ENCODE measurements at regions not wholly inside any gene's neighbourhood (a gene's known extent, or its start where the extent isn't known, plus 50 kb on each side); places are given as distances from the start of the nearest gene placed in this dataset.

DNA sequence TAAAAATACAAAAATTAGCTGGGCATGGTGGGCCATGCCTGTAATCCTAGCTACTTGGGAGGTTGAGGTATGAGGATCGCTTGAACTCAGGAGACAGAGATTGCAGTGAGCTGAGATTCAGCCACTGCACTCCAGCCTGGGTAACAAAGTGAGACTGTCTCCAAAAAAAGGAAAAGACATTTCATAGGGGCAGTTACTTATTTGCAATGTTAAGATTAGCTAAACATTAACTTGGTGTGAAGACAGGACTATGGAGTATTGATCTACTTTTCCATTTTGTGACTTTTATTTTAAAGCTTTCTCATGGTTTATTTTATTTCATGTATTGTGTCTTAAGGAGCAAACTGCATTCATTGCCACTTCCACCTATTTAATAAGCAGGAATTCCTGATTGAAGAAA, 153.0 kb downstream of the UTRN start:
- Mint-ChIP-seq H3K9me3 (peaks cover 35 to 36% of the 10 kb centered on the region in 2 experiments), H3K4me3 (no peak overlapping the region), H3K36me3 (ENCODE audit: insufficient read depth in 1 of 3, low read depth in 3 of 3) (peaks cover 65 to 84% (median 80%) of the 10 kb centered on the region in 3 experiments), H3K27ac (no peak overlapping the region), H3K4me1 (no peaks in the 10 kb centered on the region), H3K27me3 (ENCODE audit: low read depth) (no peaks in the 10 kb centered on the region; the same call in 1 of the 2 replicates)
- Histone ChIP-seq H3K56ac (ENCODE audit: insufficient read length, low read depth, low read length) (no peak overlapping the region), H3K14ac (ENCODE audit: insufficient read depth, low read length) (no peak overlapping the region), H2BK5ac (ENCODE audit: insufficient read length, low read length) (no peak overlapping the region), H3K4me1 (ENCODE audit: insufficient read depth, low read length) (no peaks in the 10 kb centered on the region), H2BK120ac (ENCODE audit: low read depth, low read length, poor library complexity, severe bottlenecking) (no peak overlapping the region), H2BK15ac (ENCODE audit: low read depth, low read length) (no peak overlapping the region), H3K9me3 (ENCODE audit: control insufficient read depth, low read depth, low read length) (peaks cover 31% of the 10 kb centered on the region), H3K23me2 (ENCODE audit: insufficient read length, low read depth, low read length, poor library complexity, severe bottlenecking) (no peaks in the 10 kb centered on the region), H3K9ac (ENCODE audit: extremely low read depth, insufficient read length, low read length) (no peak overlapping the region), H2BK20ac (ENCODE audit: low read depth, low read length, poor library complexity, severe bottlenecking) (no peak overlapping the region), H3K18ac (ENCODE audit: insufficient read length, low read depth, low read length) (no peak overlapping the region), H4K91ac (ENCODE audit: insufficient read length, low read depth, low read length) (no peak overlapping the region), H4K8ac (replicated peaks; ENCODE audit: insufficient read length, low read depth, low read length) (no peak overlapping the region), H4K20me1 (ENCODE audit: control insufficient read depth, insufficient read depth, insufficient read length) (no peaks in the 10 kb centered on the region), H3T11ph (ENCODE audit: low read length) (no peak overlapping the region), H3K4ac (ENCODE audit: low read depth, low read length) (no peak overlapping the region), H3K79me2 (ENCODE audit: insufficient read depth, low read length) (no peaks in the 10 kb centered on the region), H2AFZ (ENCODE audit: low read length) (no peak overlapping the region), H4K5ac (ENCODE audit: insufficient read length, low read depth, low read length) (no peak overlapping the region), H2AK5ac (ENCODE audit: insufficient read length, low read length) (no peak overlapping the region), H3K79me1 (ENCODE audit: insufficient read depth, low read depth, low read length, poor library complexity, severe bottlenecking) (no peaks in the 10 kb centered on the region), H3K23ac (ENCODE audit: insufficient read length, low read depth, low read length) (no peak overlapping the region), H3K4me2 (ENCODE audit: insufficient read depth, insufficient read length, low read length) (no peak overlapping the region), H3K27me3 (ENCODE audit: insufficient read depth, low read length) (no peaks in the 10 kb centered on the region), H3K27ac (ENCODE audit: insufficient read length, low read depth, low read length) (no peak overlapping the region), H2BK12ac (ENCODE audit: insufficient read length, low read depth, low read length) (no peak overlapping the region)
- DNase-seq = no peak
- WGBS (ENCODE audit: extremely low coverage, insufficient read length, low lambda C conversion rate) = no CpG with 5 or more reads among the region's 1 CpG
- TF ChIP-seq, protein P1, sequence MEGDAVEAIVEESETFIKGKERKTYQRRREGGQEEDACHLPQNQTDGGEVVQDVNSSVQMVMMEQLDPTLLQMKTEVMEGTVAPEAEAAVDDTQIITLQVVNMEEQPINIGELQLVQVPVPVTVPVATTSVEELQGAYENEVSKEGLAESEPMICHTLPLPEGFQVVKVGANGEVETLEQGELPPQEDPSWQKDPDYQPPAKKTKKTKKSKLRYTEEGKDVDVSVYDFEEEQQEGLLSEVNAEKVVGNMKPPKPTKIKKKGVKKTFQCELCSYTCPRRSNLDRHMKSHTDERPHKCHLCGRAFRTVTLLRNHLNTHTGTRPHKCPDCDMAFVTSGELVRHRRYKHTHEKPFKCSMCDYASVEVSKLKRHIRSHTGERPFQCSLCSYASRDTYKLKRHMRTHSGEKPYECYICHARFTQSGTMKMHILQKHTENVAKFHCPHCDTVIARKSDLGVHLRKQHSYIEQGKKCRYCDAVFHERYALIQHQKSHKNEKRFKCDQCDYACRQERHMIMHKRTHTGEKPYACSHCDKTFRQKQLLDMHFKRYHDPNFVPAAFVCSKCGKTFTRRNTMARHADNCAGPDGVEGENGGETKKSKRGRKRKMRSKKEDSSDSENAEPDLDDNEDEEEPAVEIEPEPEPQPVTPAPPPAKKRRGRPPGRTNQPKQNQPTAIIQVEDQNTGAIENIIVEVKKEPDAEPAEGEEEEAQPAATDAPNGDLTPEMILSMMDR (conservative IDR thresholded peaks at IDR 0.05) = no peak

Data from H9 (cell line).